Progenitor cell of endocrine pancreas (in vitro differentiated cells): ENCODE measurements at regions not wholly inside any gene's neighbourhood (a gene's known extent, or its start where the extent isn't known, plus 50 kb on each side); places are given as distances from the start of the nearest gene placed in this dataset.

Experiments used
- DNase-seq: peaks from one replicate; pipeline ENCODE4 v3.0.0; 2021; ENCODE audit warnings: low spot score; ENCODE audit not compliant: unreplicated experiment
- H3K27ac Mint-ChIP-seq: 2 replicates; pipeline ENCODE4 v1.8.0; 2021; ENCODE audit warnings: mild to moderate bottlenecking, moderate library complexity, mixed read lengths
- H3K27me3 Mint-ChIP-seq: 2 replicates; pipeline ENCODE4 v1.8.0; 2021; ENCODE audit warnings: mixed read lengths
- H3K36me3 Mint-ChIP-seq: 2 replicates; pipeline ENCODE4 v1.8.0; 2022; ENCODE audit warnings: mixed read lengths; ENCODE audit not compliant: insufficient read depth
- H3K4me1 Mint-ChIP-seq: 2 replicates; pipeline ENCODE4 v1.8.0; 2021; ENCODE audit warnings: low read depth, mixed read lengths
- H3K4me3 Mint-ChIP-seq: 2 replicates; pipeline ENCODE4 v1.8.0; 2021; ENCODE audit warnings: low read depth, mild to moderate bottlenecking, moderate library complexity, mixed read lengths
- H3K9me3 Mint-ChIP-seq: 2 replicates; pipeline ENCODE4 v1.8.0; 2021; ENCODE audit warnings: low read depth, mixed read lengths
- CTCF ChIP-seq: fragments of 200-600 bp; sonication (generic); IDR thresholded peaks from one replicate; pipeline ENCODE4 v1.5.0; 2021; ENCODE audit warnings: antibody characterized with exemption, mild to moderate bottlenecking; ENCODE audit not compliant: unreplicated experiment

- no peaks in the 10 kb centered on the region for H3K36me3 Mint-ChIP-seq
- H3K27ac Mint-ChIP-seq = no peak overlapping the region
- no peaks in the 10 kb centered on the region for H3K4me1 Mint-ChIP-seq
- DNase-seq = no peak
- H3K27me3 Mint-ChIP-seq = no peaks in the 10 kb centered on the region
- no peak for TF ChIP-seq CTCF
- no peak overlapping the region for H3K4me3 Mint-ChIP-seq
- H3K9me3 Mint-ChIP-seq = peaks cover 11% of the 10 kb centered on the region
These were observed 52.2 kb upstream of the PAX3 start for GRCh38 chr2:222351035-222351434.

GRCh38 chr2:222352981-222353380, 54.2 kb upstream of the PAX3 start:
- no peaks in the 10 kb centered on the region for H3K4me1 Mint-ChIP-seq
- H3K4me3 Mint-ChIP-seq = no peak overlapping the region
- no peak for TF ChIP-seq CTCF
- peaks cover 11% of the 10 kb centered on the region for H3K9me3 Mint-ChIP-seq
- H3K27ac Mint-ChIP-seq = no peak overlapping the region
- no peaks in the 10 kb centered on the region for H3K36me3 Mint-ChIP-seq
- no peaks in the 10 kb centered on the region for H3K27me3 Mint-ChIP-seq
- no peak for DNase-seq

- H3K4me1 Mint-ChIP-seq = no peaks in the 10 kb centered on the region
- H3K27ac Mint-ChIP-seq = no peak overlapping the region
- no peak overlapping the region for H3K4me3 Mint-ChIP-seq
- H3K36me3 Mint-ChIP-seq = no peaks in the 10 kb centered on the region
- no peak for DNase-seq
- H3K9me3 Mint-ChIP-seq = peaks cover 11% of the 10 kb centered on the region
- no peak for TF ChIP-seq CTCF
- peaks cover under 1% of the 10 kb centered on the region for H3K27me3 Mint-ChIP-seq
These were observed 55.2 kb upstream of the PAX3 start for GRCh38 chr2:222353993-222354392.

DNA sequence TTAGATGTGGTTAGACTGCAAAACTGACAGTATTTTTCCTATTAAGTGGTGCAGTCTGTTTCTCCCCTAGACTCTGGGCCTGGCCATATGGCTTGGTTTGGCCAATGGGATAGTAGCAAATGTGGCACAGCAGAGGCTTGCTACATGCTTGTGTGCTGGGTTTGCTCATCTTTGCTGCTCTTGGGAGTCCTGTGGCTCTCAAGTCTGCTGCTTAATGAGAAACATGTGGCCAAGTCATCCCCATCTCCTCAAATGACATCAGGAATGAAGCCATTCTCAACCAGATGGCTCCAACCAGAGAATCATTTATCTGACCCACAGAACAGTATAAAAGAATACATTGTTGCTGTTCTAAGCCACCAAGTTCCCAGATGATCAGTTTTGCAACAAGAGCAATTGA, 57.1 kb upstream of the PAX3 start:
- TF ChIP-seq CTCF = no peak
- DNase-seq = no peak
- H3K9me3 Mint-ChIP-seq = peaks cover 5% of the 10 kb centered on the region
- peaks cover 2% of the 10 kb centered on the region for H3K27me3 Mint-ChIP-seq
- H3K36me3 Mint-ChIP-seq = no peaks in the 10 kb centered on the region
- H3K4me3 Mint-ChIP-seq = no peak overlapping the region
- no peaks in the 10 kb centered on the region for H3K4me1 Mint-ChIP-seq
- no peak overlapping the region for H3K27ac Mint-ChIP-seq

DNA sequence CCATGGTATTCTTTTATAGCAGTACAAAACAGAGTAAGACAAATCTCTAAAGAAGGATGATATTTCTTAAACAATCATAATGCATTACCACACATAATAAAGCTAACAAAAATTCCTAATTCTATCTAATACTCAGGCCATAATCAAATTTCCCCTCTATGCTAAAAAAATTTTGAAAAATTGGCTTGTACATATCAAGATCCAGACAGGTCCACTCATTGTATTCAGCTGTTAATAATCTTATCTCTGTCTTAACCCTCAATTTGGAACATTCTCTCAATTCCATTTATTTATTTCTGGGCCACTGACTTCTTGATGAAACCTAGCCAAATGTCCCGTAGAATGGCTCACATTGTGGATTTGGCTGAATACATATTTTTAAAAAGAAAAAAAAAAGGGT, 59.1 kb upstream of the PAX3 start:
- no peak overlapping the region for H3K27ac Mint-ChIP-seq
- no peaks in the 10 kb centered on the region for H3K36me3 Mint-ChIP-seq
- DNase-seq = no peak
- no peak overlapping the region for H3K4me3 Mint-ChIP-seq
- no peaks in the 10 kb centered on the region for H3K9me3 Mint-ChIP-seq
- peaks cover 2% of the 10 kb centered on the region for H3K27me3 Mint-ChIP-seq
- no peaks in the 10 kb centered on the region for H3K4me1 Mint-ChIP-seq
- TF ChIP-seq CTCF = no peak
